ENCODE measurements at regions not wholly inside any gene's neighbourhood (a gene's known extent, or its start where the extent isn't known, plus 50 kb on each side); places are given as distances from the start of the nearest gene placed in this dataset.

- Histone ChIP-seq H3K27ac (ENCODE audit: extremely low read depth, low read depth, low read length) (no peak overlapping the region), H3K36me3 (ENCODE audit: control insufficient read depth in 2 of 2, insufficient read depth in 1 of 2, low read length in 2 of 2) (no peaks in the 10 kb centered on the region), H3K9me3 (ENCODE audit: control insufficient read depth, insufficient read depth, low read depth, low read length) (no peaks in the 10 kb centered on the region), H3K4me3 (ENCODE audit: low read depth, low read length) (no peak overlapping the region), H3K4me1 (ENCODE audit: control insufficient read depth, insufficient read depth, low read length) (no peaks in the 10 kb centered on the region)
- TF ChIP-seq ZNF416 (tag by site-specific recombination; IDR thresholded peaks at IDR 0.05) (no peak), ZNF426 (tag by site-specific recombination; IDR thresholded peaks at IDR 0.05) (no peak), ZNF423 (tag by site-specific recombination; IDR thresholded peaks at IDR 0.05) (no peak), ZNF629 (tag by site-specific recombination; IDR thresholded peaks at IDR 0.05) (no peak), ZNF266 (tag by site-specific recombination; IDR thresholded peaks at IDR 0.05; ENCODE audit: low read depth) (no peak), YY1 (tag by site-specific recombination; IDR thresholded peaks at IDR 0.05) (no peak), ZNF596 (tag by site-specific recombination; IDR thresholded peaks at IDR 0.05) (no peak), ZNF404 (tag by site-specific recombination; IDR thresholded peaks at IDR 0.05) (no peak), GLI2 (tag by site-specific recombination; IDR thresholded peaks at IDR 0.05; ENCODE audit: borderline replicate concordance, low read depth) (no peak), MEIS1 (CRISPR knock-in tag; IDR thresholded peaks at IDR 0.05; ENCODE audit: borderline replicate concordance) (no peak), ZBTB11 (tag by site-specific recombination; conservative IDR thresholded peaks at IDR 0.05; ENCODE audit: low read depth) (no peak), ZNF324 (tag by site-specific recombination; IDR thresholded peaks at IDR 0.05) (no peak), ZNF513 (tag by site-specific recombination; IDR thresholded peaks at IDR 0.05) (no peak), KLF10 (tag by site-specific recombination; IDR thresholded peaks at IDR 0.05) (no peak), ZNF843 (tag by site-specific recombination; IDR thresholded peaks at IDR 0.05) (no peak)
- ChIA-PET POLR2A (no interaction called here), CTCF (interaction anchor here (1.1 kb wide), 1 partner anchor 32 kb away, joined by 3 read pairs; no protein-coding TSS in a partner anchor)
Measured at GRCh38 chr2:62315476-62315875, 119.6 kb downstream of the B3GNT2 start.

GRCh38 chr2:62314291-62314690 lies 118.4 kb downstream of the B3GNT2 start:
- ChIA-PET CTCF (interaction anchor here (0.8 kb wide), 1 partner anchor 17 kb away, joined by 4 read pairs; no protein-coding TSS in a partner anchor), POLR2A (interaction anchor here (0.6 kb wide), 1 partner anchor 143 kb away, joined by 7 read pairs; no protein-coding TSS in a partner anchor)
- Histone ChIP-seq H3K36me3 (ENCODE audit: control insufficient read depth in 2 of 2, insufficient read depth in 1 of 2, low read length in 2 of 2) (no peaks in the 10 kb centered on the region), H3K4me1 (ENCODE audit: control insufficient read depth, insufficient read depth, low read length) (no peaks in the 10 kb centered on the region), H3K9me3 (ENCODE audit: control insufficient read depth, insufficient read depth, low read depth, low read length) (no peaks in the 10 kb centered on the region), H3K4me3 (ENCODE audit: low read depth, low read length) (no peak overlapping the region), H3K27ac (ENCODE audit: extremely low read depth, low read depth, low read length) (no peak overlapping the region)
- TF ChIP-seq BCL11B (tag by site-specific recombination; IDR thresholded peaks at IDR 0.05; ENCODE audit: low read depth) (no peak), SP7 (tag by site-specific recombination; IDR thresholded peaks at IDR 0.05) (no peak), ZNF473 (tag by site-specific recombination; IDR thresholded peaks at IDR 0.05) (no peak), ZNF146 (tag by site-specific recombination; IDR thresholded peaks at IDR 0.05) (no peak), PBX3 (CRISPR knock-in tag; IDR thresholded peaks at IDR 0.05) (no peak), ZNF416 (tag by site-specific recombination; IDR thresholded peaks at IDR 0.05) (no peak), ZEB2 (tag by site-specific recombination; IDR thresholded peaks at IDR 0.05) (no peak), ZNF529 (tag by site-specific recombination; IDR thresholded peaks at IDR 0.05; ENCODE audit: insufficient replicate concordance) (no peak), ZNF19 (tag by site-specific recombination; IDR thresholded peaks at IDR 0.05; ENCODE audit: low read depth) (no peak), ZNF785 (tag by site-specific recombination; IDR thresholded peaks at IDR 0.05) (no peak), ZNF521 (tag by site-specific recombination; IDR thresholded peaks at IDR 0.05) (no peak), YY1 (tag by site-specific recombination; IDR thresholded peaks at IDR 0.05) (no peak), ZNF362 (tag by site-specific recombination; IDR thresholded peaks at IDR 0.05) (no peak), ZNF157 (tag by site-specific recombination; IDR thresholded peaks at IDR 0.05) (no peak), KLF1 (tag by site-specific recombination; IDR thresholded peaks at IDR 0.05) (no peak), ZNF24 (tag by site-specific recombination; IDR thresholded peaks at IDR 0.05) (no peak), TRIM28 (IDR thresholded peaks at IDR 0.05; ENCODE audit: borderline replicate concordance, low read length) (no peak), SCRT1 (tag by site-specific recombination; IDR thresholded peaks at IDR 0.05; ENCODE audit: borderline replicate concordance) (no peak)

All from HEK293 (cell line).